Astrocyte of the spinal cord (primary cell): ENCODE measurements at regions not wholly inside any gene's neighbourhood (a gene's known extent, or its start where the extent isn't known, plus 50 kb on each side); places are given as distances from the start of the nearest gene placed in this dataset.
"Not testable (repeated sequence)": the region's sequence is repeated elsewhere in the genome, so short reads cannot be mapped to it uniquely, and the experiment has no call there.

Experiments
- DNase-seq: peaks from one replicate; pipeline ENCODE4 v3.0.0; 2011; ENCODE audit warnings: low read depth, low spot score
- H3K4me3 ChIP-seq: 2 replicates; pipeline ENCODE4 v1.5.1; 2011; ENCODE audit warnings: low read depth, mild to moderate bottlenecking, low read length, moderate library complexity
- CTCF ChIP-seq: IDR thresholded peaks from 2 replicates; pipeline ENCODE4 v1.5.1; 2012; ENCODE audit warnings: low read depth, mild to moderate bottlenecking, low read length, inconsistent platforms
- in situ Hi-C: cut with HindIII; loops from 2 replicates; pipeline ENCODE4 v1.10.0; 2017; ENCODE audit warnings: low sequenced_read_pairs

- peak overlapping the region; percentile 78 for H3K4me3 ChIP-seq
- peak; percentile 35 for TF ChIP-seq CTCF
- in situ Hi-C loops, result no loop called here
- peak; percentile 77 for DNase-seq
These were observed 90.7 kb upstream of the ARID1B start for GRCh38 chr6:156686301-156686994.

DNA sequence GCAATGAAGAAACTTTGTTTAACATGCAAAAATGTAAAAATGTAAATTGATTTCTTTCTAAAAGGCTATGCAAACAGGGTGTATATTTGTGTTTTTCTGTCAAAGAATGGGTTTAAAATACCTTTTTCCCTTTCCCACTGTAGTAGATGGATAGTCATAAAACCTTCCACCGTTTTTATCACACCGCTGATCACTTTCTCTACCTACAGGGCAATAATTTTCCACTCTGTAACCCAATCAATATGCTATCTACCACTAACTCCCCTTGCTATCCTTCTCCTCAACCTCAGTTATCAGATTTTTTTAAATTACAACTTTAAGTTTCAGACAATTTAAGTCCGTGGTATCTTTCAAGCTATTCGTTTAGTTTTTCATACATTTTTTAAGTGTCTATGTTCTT is 91.4 kb upstream of the ARID1B start:
- DNase-seq, result no peak
- no peak for TF ChIP-seq CTCF
- in situ Hi-C loops, result no loop called here
- H3K4me3 ChIP-seq, result peak overlapping the region; percentile 78

DNA sequence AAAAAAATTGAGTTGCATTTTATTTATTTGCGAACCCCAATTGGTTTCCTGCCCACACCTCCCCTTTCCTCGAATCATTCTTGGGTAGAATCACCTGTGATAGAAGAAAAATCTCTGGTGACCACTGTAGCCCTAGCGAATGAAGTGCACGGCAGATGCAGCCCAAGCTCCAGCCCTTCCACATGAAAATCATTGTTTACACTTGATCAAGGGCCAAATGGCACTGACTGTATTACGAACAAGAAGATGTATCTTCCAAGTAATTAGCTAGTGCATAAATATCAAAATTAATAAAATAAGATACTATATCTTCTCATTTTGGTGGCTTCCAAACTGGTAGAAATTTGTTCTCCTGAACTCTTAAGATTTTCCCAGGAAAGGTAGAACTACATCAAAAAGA is 93.4 kb upstream of the ARID1B start:
- H3K4me3 ChIP-seq, result no peak overlapping the region
- in situ Hi-C loops, result no loop called here
- TF ChIP-seq CTCF, result no peak
- no peak for DNase-seq

GRCh38 chr6:156676721-156677120 is 100.5 kb upstream of the ARID1B start:
- in situ Hi-C loops, result no loop called here
- TF ChIP-seq CTCF, result no peak
- no peak for DNase-seq
- H3K4me3 ChIP-seq, result no peak overlapping the region

DNA sequence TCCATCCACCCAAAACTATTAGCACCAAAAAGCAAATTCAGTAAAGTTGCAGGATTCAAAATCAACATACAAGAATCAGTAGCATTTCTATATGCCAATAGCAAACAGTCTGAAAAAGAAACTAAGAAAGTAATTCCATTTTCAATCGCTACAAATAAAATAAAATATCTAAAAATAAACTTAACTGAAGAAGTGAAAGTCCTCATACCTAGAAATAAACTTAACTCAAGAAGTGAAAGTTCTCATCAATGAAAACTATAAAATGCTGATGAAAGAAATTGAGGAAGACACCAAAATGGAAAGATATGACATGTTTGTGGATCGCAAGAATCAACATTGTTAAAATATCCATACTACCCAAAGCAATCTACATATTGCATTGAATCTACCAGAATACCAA is 103.0 kb upstream of the ARID1B start:
- no peak overlapping the region for H3K4me3 ChIP-seq
- TF ChIP-seq CTCF, result no peak
- in situ Hi-C loops, result no loop called here
- DNase-seq, result no peak

GRCh38 chr6:156670097-156670496 is 107.1 kb upstream of the ARID1B start:
- H3K4me3 ChIP-seq, DNase-seq, in situ Hi-C loops: not testable (repeated sequence)

DNA sequence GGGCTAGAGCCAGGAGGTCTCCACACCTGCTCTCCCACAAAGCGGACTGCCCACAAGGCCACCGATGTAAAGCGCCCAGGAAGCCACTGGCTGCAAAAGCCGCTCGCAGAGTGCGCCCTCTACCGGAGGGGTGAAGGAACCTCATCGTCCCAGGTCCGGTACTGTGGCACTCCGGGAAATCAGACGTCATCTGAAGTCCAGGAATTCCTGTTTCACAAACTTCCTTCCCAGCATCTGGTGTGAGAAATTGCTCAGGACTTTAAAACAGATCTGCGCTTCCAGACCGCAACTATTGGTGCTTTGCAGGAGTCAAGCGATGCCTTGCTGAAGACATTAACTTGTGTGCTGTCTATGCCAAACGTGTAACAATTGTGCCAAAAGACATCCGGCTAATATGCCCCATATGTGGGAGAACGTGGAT is 115.1 kb upstream of the ARID1B start:
- in situ Hi-C loops, result no loop called here
- H3K4me3 ChIP-seq, result no peak overlapping the region
- no peak for DNase-seq
- TF ChIP-seq CTCF, result peak; percentile 22
